ENCODE measurements at regions not wholly inside any gene's neighbourhood (a gene's known extent, or its start where the extent isn't known, plus 50 kb on each side); places are given as distances from the start of the nearest gene placed in this dataset.

DNA sequence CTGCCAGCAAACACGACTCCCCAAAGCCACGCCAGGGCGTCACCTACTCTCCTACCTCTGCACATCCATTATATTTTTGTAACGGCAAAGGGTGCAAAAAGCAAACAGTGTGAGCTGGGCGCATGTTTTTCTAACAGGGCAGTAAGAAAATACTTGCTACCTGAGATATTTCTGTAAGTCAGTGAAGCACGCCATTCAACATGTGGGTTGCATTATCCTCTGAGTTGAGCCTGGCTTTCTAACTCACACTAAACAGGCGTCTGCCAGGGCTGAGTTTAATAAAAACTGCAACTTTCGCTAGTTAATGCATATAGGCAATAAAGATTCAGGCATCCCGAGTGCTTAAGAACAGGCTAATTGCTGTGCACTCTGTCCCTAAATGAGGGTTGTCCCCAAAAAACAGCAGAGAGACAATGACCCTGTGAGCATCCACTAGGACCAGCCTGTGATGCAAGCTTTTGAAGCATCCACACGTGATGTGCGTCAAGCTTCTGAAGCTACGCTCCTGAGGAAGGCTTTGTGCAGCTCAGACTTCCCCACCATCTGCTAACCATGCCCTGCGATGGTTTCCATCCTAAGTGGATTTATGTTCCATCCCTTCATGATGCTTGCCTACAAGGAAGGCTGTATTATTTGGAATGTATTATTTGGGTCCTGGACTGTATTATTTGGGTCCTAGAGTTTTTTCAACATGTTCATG is 70.0 kb upstream of the SIM2 start:
- TF ChIP-seq, protein P1, sequence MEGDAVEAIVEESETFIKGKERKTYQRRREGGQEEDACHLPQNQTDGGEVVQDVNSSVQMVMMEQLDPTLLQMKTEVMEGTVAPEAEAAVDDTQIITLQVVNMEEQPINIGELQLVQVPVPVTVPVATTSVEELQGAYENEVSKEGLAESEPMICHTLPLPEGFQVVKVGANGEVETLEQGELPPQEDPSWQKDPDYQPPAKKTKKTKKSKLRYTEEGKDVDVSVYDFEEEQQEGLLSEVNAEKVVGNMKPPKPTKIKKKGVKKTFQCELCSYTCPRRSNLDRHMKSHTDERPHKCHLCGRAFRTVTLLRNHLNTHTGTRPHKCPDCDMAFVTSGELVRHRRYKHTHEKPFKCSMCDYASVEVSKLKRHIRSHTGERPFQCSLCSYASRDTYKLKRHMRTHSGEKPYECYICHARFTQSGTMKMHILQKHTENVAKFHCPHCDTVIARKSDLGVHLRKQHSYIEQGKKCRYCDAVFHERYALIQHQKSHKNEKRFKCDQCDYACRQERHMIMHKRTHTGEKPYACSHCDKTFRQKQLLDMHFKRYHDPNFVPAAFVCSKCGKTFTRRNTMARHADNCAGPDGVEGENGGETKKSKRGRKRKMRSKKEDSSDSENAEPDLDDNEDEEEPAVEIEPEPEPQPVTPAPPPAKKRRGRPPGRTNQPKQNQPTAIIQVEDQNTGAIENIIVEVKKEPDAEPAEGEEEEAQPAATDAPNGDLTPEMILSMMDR (IDR thresholded peaks at IDR 0.05; ENCODE audit: poor library complexity) = no peak
- no peak for TF ChIP-seq EZH2 (IDR thresholded peaks at IDR 0.05; ENCODE audit: borderline replicate concordance)
